CD4-positive, alpha-beta T cell treated with Interferon gamma for 1 hour (primary cell): ENCODE measurements at regions not wholly inside any gene's neighbourhood (a gene's known extent, or its start where the extent isn't known, plus 50 kb on each side); places are given as distances from the start of the nearest gene placed in this dataset.
"Not testable (repeated sequence)": the region's sequence is repeated elsewhere in the genome, so short reads cannot be mapped to it uniquely, and the experiment has no call there.

Source experiments
- DNase-seq: peaks from one replicate; pipeline ENCODE4 v3.0.0-alpha.2; 2020

GRCh38 chr20:47944682-47945081 is 159.4 kb upstream of the SULF2 start:
- no peak for DNase-seq

- no peak for DNase-seq
These were observed 156.6 kb upstream of the SULF2 start for GRCh38 chr20:47941869-47942268.

- no peak for DNase-seq
These were observed 155.0 kb upstream of the SULF2 start for GRCh38 chr20:47940101-47940813.

GRCh38 chr20:47936612-47937011 is 151.3 kb upstream of the SULF2 start:
- DNase-seq = no peak

GRCh38 chr20:47934761-47935160 is 149.5 kb upstream of the SULF2 start:
- DNase-seq = no peak

- no peak for DNase-seq
These were observed 146.2 kb upstream of the SULF2 start for GRCh38 chr20:47931443-47931842.

- no peak for DNase-seq
These were observed 145.7 kb upstream of the SULF2 start for GRCh38 chr20:47931002-47931401.

- no peak for DNase-seq
These were observed 144.3 kb upstream of the SULF2 start for GRCh38 chr20:47929368-47930115.

- DNase-seq = no peak
These were observed 142.7 kb upstream of the SULF2 start for GRCh38 chr20:47927944-47928343.

GRCh38 chr20:47927385-47927851 is 142.1 kb upstream of the SULF2 start:
- no peak for DNase-seq

GRCh38 chr20:47926731-47927130 is 141.4 kb upstream of the SULF2 start:
- DNase-seq = no peak

- no peak for DNase-seq
These were observed 140.3 kb upstream of the SULF2 start for GRCh38 chr20:47925593-47925992.

GRCh38 chr20:47922269-47922668 is 137.0 kb upstream of the SULF2 start:
- DNase-seq = no peak

- not testable (repeated sequence) for DNase-seq
These were observed 136.5 kb upstream of the SULF2 start for GRCh38 chr20:47921829-47922228.

- no peak for DNase-seq
These were observed 136.1 kb upstream of the SULF2 start for GRCh38 chr20:47921408-47921807.

GRCh38 chr20:47917549-47918070 is 132.3 kb upstream of the SULF2 start:
- no peak for DNase-seq

- DNase-seq = no peak
These were observed 130.2 kb upstream of the SULF2 start for GRCh38 chr20:47915495-47915894.

- DNase-seq = no peak
These were observed 129.5 kb upstream of the SULF2 start for GRCh38 chr20:47914792-47915191.

- not testable (repeated sequence) for DNase-seq
These were observed 127.7 kb upstream of the SULF2 start for GRCh38 chr20:47912786-47913501.

GRCh38 chr20:47912165-47912564 is 126.9 kb upstream of the SULF2 start:
- not testable (repeated sequence) for DNase-seq

GRCh38 chr20:47909696-47910369 is 124.6 kb upstream of the SULF2 start:
- not testable (repeated sequence) for DNase-seq

- DNase-seq = not testable (repeated sequence)
These were observed 123.2 kb upstream of the SULF2 start for GRCh38 chr20:47908361-47909035.
